Cardiac fibroblast (primary cell): ENCODE measurements at regions not wholly inside any gene's neighbourhood (a gene's known extent, or its start where the extent isn't known, plus 50 kb on each side); places are given as distances from the start of the nearest gene placed in this dataset.

Experiments
- DNase-seq, 2 donors: peaks; one replicate each; pipeline versions ENCODE4 v3.0.0 to v3.0.0-alpha.2; 2010; ENCODE audit warnings: low read depth in 2 of 2
- H3K4me3 ChIP-seq, 2 donors: replicated peaks in 1 of 2; 1 replicate in 1 of 2; 2 replicates in 1 of 2; pipeline ENCODE4 v1.5.1; 2011; ENCODE audit warnings: low read depth in 2 of 2, low read length in 2 of 2, mild to moderate bottlenecking in 2 of 2, moderate library complexity in 1 of 2
- TF ChIP-seq, protein P1 (sequence below): IDR thresholded peaks from one replicate; pipeline ENCODE4 v1.5.1; 2011; ENCODE audit warnings: low read depth, mild to moderate bottlenecking, low read length, inconsistent platforms

DNA sequence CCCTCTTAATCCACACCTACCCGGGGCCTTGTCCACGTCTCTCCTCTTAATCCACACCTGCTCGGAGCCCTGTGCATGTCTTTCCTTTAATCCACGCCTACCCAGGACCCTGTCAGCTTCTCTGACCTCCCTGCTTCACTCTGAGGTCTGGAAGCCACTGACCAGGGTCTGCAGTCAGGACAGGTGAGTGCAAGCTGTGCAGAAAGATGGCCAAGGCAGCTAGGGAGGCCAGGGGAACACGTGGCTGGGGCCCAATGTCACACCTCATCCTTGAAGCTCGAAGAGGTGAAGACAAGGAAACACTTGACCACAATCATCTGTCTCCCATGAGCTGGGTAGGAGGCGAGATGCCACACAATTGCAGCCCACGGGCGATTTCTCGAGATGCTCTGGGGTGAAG, 1516.9 kb downstream of the BRD1 start:
- no peak for DNase-seq
- no peak overlapping the region for H3K4me3 ChIP-seq
- TF ChIP-seq, protein P1, sequence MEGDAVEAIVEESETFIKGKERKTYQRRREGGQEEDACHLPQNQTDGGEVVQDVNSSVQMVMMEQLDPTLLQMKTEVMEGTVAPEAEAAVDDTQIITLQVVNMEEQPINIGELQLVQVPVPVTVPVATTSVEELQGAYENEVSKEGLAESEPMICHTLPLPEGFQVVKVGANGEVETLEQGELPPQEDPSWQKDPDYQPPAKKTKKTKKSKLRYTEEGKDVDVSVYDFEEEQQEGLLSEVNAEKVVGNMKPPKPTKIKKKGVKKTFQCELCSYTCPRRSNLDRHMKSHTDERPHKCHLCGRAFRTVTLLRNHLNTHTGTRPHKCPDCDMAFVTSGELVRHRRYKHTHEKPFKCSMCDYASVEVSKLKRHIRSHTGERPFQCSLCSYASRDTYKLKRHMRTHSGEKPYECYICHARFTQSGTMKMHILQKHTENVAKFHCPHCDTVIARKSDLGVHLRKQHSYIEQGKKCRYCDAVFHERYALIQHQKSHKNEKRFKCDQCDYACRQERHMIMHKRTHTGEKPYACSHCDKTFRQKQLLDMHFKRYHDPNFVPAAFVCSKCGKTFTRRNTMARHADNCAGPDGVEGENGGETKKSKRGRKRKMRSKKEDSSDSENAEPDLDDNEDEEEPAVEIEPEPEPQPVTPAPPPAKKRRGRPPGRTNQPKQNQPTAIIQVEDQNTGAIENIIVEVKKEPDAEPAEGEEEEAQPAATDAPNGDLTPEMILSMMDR: no peak

DNA sequence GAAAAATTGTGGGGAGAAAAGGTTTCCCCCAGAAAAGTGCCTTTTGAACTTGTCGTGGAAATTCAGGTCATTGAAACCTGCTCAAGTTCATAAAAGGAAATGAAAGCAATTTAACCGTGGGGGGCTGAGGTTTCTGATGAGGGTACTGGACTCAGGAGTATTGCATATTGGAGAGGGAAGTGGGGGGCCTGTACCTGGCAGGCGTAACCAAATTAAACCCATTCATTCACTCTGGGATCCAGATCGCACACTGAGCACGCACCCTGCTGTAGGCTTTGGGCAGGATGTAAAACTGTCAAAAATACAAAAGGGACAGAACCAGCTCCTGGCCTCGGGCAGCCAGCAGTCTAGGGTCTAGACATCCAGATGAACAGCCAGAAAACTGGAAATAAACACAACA, 1517.4 kb downstream of the BRD1 start:
- no peak for DNase-seq
- no peak overlapping the region for H3K4me3 ChIP-seq
- TF ChIP-seq, protein P1: no peak

DNA sequence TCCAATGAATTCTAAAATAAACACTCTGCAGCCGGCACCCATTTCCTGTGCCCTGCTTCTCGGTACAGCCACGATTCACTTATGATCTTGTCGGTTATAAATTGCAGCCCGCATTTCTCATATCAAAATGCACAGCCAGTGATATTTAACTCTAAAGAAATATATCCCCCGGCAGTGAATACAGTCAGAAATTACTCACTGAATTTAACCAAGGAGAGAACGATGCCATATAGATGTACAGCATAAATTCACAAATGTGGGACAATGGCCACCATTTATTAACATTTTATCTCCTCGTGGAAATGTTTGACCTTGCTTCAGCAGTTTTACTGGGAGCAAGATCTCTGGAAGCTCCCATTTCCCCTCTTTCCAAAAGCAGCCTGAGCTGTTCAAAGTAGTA, 1517.8 kb downstream of the BRD1 start:
- H3K4me3 ChIP-seq: no peak overlapping the region
- TF ChIP-seq, protein P1: no peak
- no peak for DNase-seq

- TF ChIP-seq, protein P1: no peak
- no peak for DNase-seq
- H3K4me3 ChIP-seq: no peak overlapping the region
Measured at GRCh38 chr22:48309115-48309705, 1518.5 kb downstream of the BRD1 start.

GRCh38 chr22:48307931-48308330, 1519.7 kb downstream of the BRD1 start:
- no peak for DNase-seq
- no peak overlapping the region for H3K4me3 ChIP-seq
- TF ChIP-seq, protein P1: no peak

- no peak overlapping the region for H3K4me3 ChIP-seq
- DNase-seq: no peak
- TF ChIP-seq, protein P1: no peak
Measured at GRCh38 chr22:48306785-48307510, 1520.7 kb downstream of the BRD1 start.
